ENCODE measurements at regions not wholly inside any gene's neighbourhood (a gene's known extent, or its start where the extent isn't known, plus 50 kb on each side); places are given as distances from the start of the nearest gene placed in this dataset.

GRCh38 chr1:217193151-217193550 is 437.7 kb downstream of the GPATCH2 start:
- DNase-seq: no peak

- no peak for DNase-seq
Observed at GRCh38 chr1:217191441-217191840, 439.4 kb downstream of the GPATCH2 start.

GRCh38 chr1:217190359-217190758 is 440.5 kb downstream of the GPATCH2 start:
- no peak for DNase-seq

GRCh38 chr1:217189362-217189761 is 441.5 kb downstream of the GPATCH2 start:
- DNase-seq: no peak

GRCh38 chr1:217188280-217189237 is 442.3 kb downstream of the GPATCH2 start:
- DNase-seq: no peak

- no peak for DNase-seq
Observed at GRCh38 chr1:217186664-217187063, 444.2 kb downstream of the GPATCH2 start.

- no peak for DNase-seq
Observed at GRCh38 chr1:217184854-217185253, 446.0 kb downstream of the GPATCH2 start.

- DNase-seq: no peak
Observed at GRCh38 chr1:217182992-217183391, 447.9 kb downstream of the GPATCH2 start.

- no peak for DNase-seq
Observed at GRCh38 chr1:217181756-217182155, 449.1 kb downstream of the GPATCH2 start.

- no peak for DNase-seq
Observed at GRCh38 chr1:217181176-217181746, 449.6 kb downstream of the GPATCH2 start.

GRCh38 chr1:217180443-217180842 is 450.4 kb downstream of the GPATCH2 start:
- DNase-seq: no peak

GRCh38 chr1:217164403-217164802 is 441.2 kb upstream of the ESRRG start:
- no peak for DNase-seq

- DNase-seq: no peak
Observed at GRCh38 chr1:217153361-217153760, 430.1 kb upstream of the ESRRG start.

GRCh38 chr1:217150366-217150765 is 427.1 kb upstream of the ESRRG start:
- no peak for DNase-seq

GRCh38 chr1:217149791-217150190 is 426.6 kb upstream of the ESRRG start:
- no peak for DNase-seq

- no peak for DNase-seq
Observed at GRCh38 chr1:217141711-217142110, 418.5 kb upstream of the ESRRG start.

- no peak for DNase-seq
Observed at GRCh38 chr1:217140041-217140901, 417.0 kb upstream of the ESRRG start.

GRCh38 chr1:217139513-217139912 is 416.3 kb upstream of the ESRRG start:
- no peak for DNase-seq

GRCh38 chr1:217138799-217139466 is 415.7 kb upstream of the ESRRG start:
- no peak for DNase-seq

- DNase-seq: no peak
Observed at GRCh38 chr1:217138173-217138765, 415.0 kb upstream of the ESRRG start.

- no peak for DNase-seq
Observed at GRCh38 chr1:217137210-217137881, 414.1 kb upstream of the ESRRG start.

- no peak for DNase-seq
Observed at GRCh38 chr1:217136895-217137205, 413.6 kb upstream of the ESRRG start.
